C4-2B (cell line): ENCODE measurements at regions not wholly inside any gene's neighbourhood (a gene's known extent, or its start where the extent isn't known, plus 50 kb on each side); places are given as distances from the start of the nearest gene placed in this dataset.
"Not testable (repeated sequence)": the region's sequence is repeated elsewhere in the genome, so short reads cannot be mapped to it uniquely, and the experiment has no call there.

Experiments used
- CTCF ChIP-seq: fragments of 450-650 bp; conservative IDR thresholded peaks from 2 replicates; pipeline ENCODE4 v1.5.1; 2017; ENCODE audit warnings: mild to moderate bottlenecking
- ZFX ChIP-seq: fragments of 450-650 bp; IDR thresholded peaks from 2 replicates; pipeline ENCODE4 v1.6.1; 2017

- TF ChIP-seq CTCF, ZFX: not testable (repeated sequence)
These were observed 59.3 kb upstream of the ENPP6 start for GRCh38 chr4:184277010-184277409.
